GM18867 (cell line): ENCODE measurements at regions not wholly inside any gene's neighbourhood (a gene's known extent, or its start where the extent isn't known, plus 50 kb on each side); places are given as distances from the start of the nearest gene placed in this dataset.
"Not testable (repeated sequence)": the region's sequence is repeated elsewhere in the genome, so short reads cannot be mapped to it uniquely, and the experiment has no call there.

Experiments
- ATAC-seq: cut with Tn5 transposase; IDR thresholded peaks from one replicate; pipeline ENCODE4 v1.9.1; 2021; ENCODE audit warnings: mild to moderate bottlenecking, moderate library complexity; ENCODE audit not compliant: unreplicated experiment

- ATAC-seq = no peak
Measured at GRCh38 chr15:69704229-69704628, 251.6 kb downstream of the RPLP1 start.

DNA sequence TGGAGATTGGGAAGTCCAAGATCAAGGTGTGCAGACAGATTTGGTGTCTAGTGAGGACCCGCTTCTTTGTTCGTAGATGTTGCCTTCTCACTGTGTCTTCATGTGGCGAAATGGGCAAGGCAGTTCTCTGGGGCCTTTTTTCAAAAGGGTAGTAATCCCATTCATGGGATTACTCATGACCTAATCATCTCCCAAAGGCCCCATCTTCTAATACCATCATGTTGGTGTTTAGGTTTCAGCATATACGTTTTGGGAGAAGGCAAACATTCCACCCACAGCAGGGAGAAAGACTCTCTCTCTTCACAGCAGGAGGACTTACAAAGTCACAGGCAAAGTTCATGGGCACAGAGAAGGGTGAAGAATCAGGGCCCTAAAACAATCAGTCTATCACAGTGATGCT is 252.1 kb downstream of the RPLP1 start:
- ATAC-seq = no peak

GRCh38 chr15:69706353-69707097 is 253.9 kb downstream of the RPLP1 start:
- ATAC-seq = no peak

- not testable (repeated sequence) for ATAC-seq
Measured at GRCh38 chr15:69707241-69707640, 254.6 kb downstream of the RPLP1 start.

- not testable (repeated sequence) for ATAC-seq
Measured at GRCh38 chr15:69708436-69709122, 256.0 kb downstream of the RPLP1 start.

GRCh38 chr15:69712991-69713390 is 260.4 kb downstream of the RPLP1 start:
- no peak for ATAC-seq

DNA sequence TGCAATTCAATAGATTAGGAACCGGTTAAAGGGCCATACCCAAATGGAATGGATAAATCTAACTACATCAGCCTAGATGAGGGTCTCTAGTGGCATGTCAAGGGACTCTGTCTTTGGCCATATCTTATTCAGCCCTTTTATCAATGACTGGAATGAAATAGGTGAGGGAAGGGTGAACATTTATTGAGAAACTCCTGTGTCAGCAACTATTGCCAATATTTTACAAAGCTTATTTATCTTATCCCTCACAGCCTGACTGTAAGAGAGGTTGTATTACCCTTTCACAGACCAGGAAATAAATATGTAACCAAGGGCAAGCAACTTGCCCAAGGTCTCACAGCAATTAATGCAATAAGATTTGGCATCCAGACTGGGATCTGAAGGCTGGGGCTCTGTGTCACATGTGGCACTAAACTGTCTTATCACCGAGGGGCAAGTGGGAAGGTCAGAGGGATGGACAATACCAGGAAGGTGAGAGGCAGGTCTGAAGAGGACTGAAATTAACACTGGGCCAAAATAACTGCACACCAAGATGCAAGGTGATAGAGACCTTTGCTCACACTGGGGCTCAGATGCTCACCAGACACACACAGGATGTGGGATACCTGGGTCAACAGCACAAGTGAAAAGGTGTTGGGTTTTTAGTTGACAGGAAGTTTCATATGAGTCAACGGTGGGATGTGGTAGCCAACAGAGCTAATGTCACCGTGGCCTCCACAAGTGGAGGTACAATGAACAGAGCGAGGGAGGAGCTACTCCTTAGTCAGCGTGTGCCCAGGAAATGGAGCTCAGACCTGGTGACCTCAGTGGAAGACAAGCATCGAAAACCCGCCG is 261.3 kb downstream of the RPLP1 start:
- peak; percentile 87 for ATAC-seq

DNA sequence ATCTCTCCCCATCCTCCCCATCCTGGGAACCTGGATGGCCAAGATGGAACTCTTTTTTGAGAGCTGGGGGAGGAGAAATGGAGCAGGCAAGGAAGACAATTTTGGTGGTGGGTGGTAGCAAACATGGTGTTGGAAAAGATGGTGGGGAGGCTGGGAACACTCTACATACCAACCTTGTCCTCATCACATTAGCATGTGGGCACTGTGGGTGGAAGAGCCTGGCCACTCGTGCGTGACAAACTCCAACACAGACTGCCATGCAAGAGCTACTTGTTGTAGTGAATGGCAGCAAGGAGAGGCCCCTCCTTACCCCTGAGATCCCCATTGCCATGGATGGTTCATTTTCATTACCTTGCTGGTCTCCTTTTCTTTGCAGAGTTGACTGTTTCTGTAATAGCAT is 262.6 kb downstream of the RPLP1 start:
- ATAC-seq = no peak

DNA sequence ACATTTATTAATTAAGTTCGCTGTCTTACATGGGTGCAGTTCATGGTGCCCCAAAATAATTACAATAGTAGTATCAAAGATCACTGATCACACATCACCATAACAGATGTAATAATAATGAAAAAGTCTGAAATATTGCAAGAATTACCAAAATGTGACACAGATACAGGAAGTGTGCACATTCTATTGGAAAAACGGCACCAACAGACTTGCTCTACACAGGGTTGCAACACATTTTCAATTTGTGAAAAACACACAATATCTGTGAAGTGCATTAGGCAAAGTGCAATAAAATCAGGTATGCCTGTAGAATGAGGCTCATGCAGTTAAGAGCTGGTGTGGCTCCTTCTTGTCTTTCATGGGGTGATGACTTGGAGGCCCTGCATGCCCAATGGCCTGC is 265.8 kb downstream of the RPLP1 start:
- no peak for ATAC-seq

DNA sequence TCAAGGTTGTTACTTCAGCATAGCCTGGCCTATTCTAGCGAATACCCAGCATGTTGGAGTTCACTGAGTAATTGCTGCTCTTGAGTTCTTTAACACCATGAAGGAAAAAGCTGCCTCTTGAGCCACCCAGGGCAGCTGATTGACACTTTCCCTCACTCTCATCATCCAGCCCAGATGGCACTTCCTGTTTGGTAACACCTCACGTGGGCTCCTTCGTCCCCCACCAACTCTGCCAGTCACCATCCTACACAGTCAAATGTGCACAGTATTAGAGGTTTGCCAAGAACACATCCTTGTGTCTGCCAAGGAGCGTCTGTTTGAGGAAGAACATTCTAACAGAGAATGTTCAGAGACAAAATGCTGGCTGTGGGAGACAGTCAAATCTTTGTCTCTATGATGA is 266.3 kb downstream of the RPLP1 start:
- no peak for ATAC-seq

DNA sequence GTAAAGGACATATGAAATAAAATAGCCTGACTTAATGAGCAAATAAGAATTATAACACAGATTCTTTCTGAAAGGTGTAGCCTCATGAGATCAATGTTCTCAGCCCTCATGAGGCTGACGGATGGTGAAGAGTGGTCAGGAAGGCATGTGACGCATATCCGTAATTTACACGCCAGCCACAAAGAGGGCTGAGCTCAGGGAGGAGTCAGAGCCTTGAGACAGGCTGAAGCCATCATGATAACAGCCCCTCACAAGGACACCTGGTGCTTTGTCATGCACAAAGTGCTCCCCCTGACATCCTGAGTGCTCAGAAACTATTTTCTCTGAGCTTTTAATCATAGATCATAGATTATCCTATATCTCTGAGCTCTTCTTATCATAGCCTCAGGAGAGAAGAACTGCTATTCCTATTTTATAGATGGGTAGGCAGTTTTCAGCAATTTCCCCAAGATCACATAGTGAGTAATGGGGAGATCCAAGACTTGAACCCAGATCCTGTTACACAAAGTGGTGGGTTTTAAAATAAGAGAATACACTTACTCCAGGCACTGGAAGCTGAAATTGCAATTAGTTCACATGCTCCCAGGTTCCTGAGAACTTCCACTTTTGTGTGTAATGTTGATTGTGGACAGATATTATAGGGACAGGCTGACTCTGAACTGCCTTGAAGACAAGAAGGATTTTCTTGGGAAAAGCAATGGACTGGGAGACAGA is 267.1 kb downstream of the RPLP1 start:
- peak; percentile 69 for ATAC-seq

DNA sequence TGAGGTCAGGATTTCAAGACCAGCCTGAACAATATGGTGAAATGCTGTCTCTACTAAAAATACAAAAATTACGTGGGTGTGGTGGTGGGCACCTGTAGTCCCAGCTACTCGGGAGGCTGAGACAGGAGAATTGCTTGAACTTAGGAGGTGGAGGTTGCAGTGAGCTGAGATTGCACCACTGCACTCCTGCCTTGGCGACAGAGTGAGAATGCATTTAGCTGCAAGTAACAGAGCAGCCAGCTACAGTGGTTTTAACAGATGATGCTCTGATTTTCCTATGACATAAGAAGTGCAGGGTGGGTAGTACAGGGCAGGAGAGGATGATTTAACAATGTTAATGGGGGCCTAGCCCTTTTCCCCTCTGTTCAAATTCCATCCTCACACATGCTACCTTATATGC is 267.9 kb downstream of the RPLP1 start:
- no peak for ATAC-seq

DNA sequence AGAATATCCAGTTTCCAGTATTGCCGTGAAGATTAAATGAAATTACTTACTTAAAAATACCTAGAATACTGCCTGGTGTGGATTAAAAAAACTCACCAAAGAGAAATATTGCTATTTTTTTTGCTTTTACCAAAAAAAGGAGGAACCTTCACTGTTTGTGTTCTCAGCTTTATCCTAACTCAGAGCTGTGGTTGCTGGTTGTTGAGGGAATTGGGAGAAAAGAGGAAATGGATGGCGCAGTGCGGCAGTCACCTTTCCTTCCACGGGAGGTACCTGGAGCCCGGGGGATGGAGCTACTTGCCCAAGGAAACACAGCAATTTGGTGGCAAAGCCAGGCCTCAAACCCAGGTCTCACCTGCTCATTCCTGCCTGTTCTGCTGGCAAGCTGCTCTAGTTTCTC is 270.3 kb downstream of the RPLP1 start:
- ATAC-seq = no peak

DNA sequence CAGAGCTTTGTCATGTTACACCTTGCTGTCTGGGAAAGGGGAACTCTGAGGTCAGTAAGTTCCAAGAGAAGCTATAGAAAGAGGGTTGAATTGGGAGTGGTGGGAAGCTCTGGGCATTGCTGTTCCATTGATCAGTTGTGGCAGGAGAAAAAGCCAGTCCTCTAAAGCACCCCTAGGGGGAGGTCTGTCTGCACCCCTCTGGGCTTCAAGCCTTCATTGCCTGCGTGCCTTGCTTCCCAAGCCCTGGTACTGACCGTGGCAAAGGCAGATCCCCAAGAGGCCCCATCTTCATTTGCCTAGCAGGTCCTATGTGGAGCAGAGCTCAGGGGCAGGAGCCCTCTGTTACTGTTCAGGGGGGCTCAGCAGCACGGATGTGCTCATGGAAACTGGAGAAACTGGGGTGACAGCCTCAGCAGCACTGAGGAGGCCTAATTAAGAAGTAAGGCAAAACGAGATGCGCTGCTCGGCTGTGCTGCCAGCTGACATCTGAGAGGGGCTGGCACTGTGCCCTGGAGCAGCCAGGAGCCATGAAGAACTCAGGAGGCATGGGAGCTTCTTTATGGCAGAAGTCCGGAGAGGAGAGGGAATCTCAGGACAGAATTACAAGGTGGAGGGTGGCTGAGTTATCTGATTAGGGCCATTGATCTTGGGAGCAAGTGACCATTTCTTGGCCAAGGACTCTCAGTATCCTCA is 270.9 kb downstream of the RPLP1 start:
- no peak for ATAC-seq

DNA sequence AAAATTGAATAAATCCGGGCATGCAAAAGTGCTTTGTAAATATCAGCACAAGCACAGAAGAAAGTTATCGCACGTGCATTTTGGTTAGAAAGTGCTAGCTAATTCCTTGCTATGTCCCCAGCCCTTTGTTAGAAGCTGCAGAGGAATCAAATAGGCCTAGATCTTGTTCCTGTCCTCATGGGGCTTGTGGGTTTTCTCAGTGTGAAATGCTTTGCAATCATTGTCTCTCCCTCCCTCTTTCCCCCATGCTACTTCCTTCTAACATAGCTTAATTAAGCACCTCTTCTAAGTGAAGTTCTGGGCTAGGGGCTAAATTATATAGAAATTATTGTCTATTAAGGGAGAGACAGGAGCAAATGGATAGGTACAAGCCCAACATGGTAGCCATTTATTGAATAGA is 271.7 kb downstream of the RPLP1 start:
- no peak for ATAC-seq

DNA sequence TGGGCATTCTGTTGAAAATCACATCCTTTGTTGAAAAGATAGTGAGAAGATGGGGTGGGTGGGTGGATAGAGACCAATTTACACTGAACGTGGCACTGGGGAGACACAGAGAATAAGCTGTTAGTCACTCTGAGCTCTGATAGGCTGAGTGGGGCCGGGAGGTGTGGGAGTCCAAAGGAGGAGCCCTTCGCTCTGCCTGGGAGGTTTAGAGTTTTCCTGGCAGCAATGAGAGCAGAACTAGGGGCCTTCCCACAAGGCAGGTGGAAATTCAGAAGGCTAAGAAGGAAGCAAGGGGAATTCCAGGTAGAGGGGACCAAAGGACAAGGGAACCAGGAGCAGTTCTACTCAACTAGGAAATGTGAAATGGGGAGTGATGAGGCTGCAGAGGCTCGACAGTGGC is 272.7 kb downstream of the RPLP1 start:
- no peak for ATAC-seq

GRCh38 chr15:69725957-69726356 is 273.3 kb downstream of the RPLP1 start:
- no peak for ATAC-seq

GRCh38 chr15:69727121-69727924 is 274.7 kb downstream of the RPLP1 start:
- no peak for ATAC-seq

- no peak for ATAC-seq
Measured at GRCh38 chr15:69729167-69729748, 276.6 kb downstream of the RPLP1 start.
